HG03571 (cell line): ENCODE measurements at regions not wholly inside any gene's neighbourhood (a gene's known extent, or its start where the extent isn't known, plus 50 kb on each side); places are given as distances from the start of the nearest gene placed in this dataset.

Experiments
- ATAC-seq: cut with Tn5 transposase; IDR thresholded peaks from one replicate; pipeline ENCODE4 v1.9.1; 2021; ENCODE audit not compliant: unreplicated experiment

GRCh38 chr6:87995461-87995860 is 52.2 kb upstream of the SPACA1 start:
- no peak for ATAC-seq

GRCh38 chr6:87993356-87993755 is 54.3 kb upstream of the SPACA1 start:
- no peak for ATAC-seq

- no peak for ATAC-seq
Measured at GRCh38 chr6:87990871-87991270, 56.8 kb upstream of the SPACA1 start.

GRCh38 chr6:87982134-87982533 is 65.5 kb upstream of the SPACA1 start:
- no peak for ATAC-seq

GRCh38 chr6:87979737-87980136 is 67.9 kb upstream of the SPACA1 start:
- no peak for ATAC-seq

GRCh38 chr6:87976616-87977015 is 71.0 kb upstream of the SPACA1 start:
- ATAC-seq: no peak

- ATAC-seq: no peak
Measured at GRCh38 chr6:87975561-87975960, 72.1 kb upstream of the SPACA1 start.

GRCh38 chr6:87972279-87972678 is 75.4 kb upstream of the SPACA1 start:
- no peak for ATAC-seq

GRCh38 chr6:87971605-87972262 is 75.9 kb upstream of the SPACA1 start:
- ATAC-seq: no peak

- no peak for ATAC-seq
Measured at GRCh38 chr6:87968435-87969278, 79.0 kb upstream of the SPACA1 start.

- no peak for ATAC-seq
Measured at GRCh38 chr6:87965806-87966205, 81.8 kb upstream of the SPACA1 start.

GRCh38 chr6:87959083-87959482 is 88.6 kb upstream of the SPACA1 start:
- no peak for ATAC-seq

- ATAC-seq: no peak
Measured at GRCh38 chr6:87951751-87952150, 95.9 kb upstream of the SPACA1 start.

GRCh38 chr6:87950614-87951013 is 97.0 kb upstream of the SPACA1 start:
- no peak for ATAC-seq

- no peak for ATAC-seq
Measured at GRCh38 chr6:87949194-87949593, 98.4 kb upstream of the SPACA1 start.

GRCh38 chr6:87946669-87947068 is 101.0 kb upstream of the SPACA1 start:
- ATAC-seq: no peak

GRCh38 chr6:87945966-87946365 is 101.7 kb upstream of the SPACA1 start:
- no peak for ATAC-seq

- no peak for ATAC-seq
Measured at GRCh38 chr6:87945181-87945580, 102.5 kb upstream of the SPACA1 start.

GRCh38 chr6:87944541-87944954 is 103.1 kb upstream of the SPACA1 start:
- no peak for ATAC-seq

- ATAC-seq: no peak
Measured at GRCh38 chr6:87943191-87943590, 104.5 kb upstream of the SPACA1 start.

- ATAC-seq: no peak
Measured at GRCh38 chr6:87941556-87942358, 105.9 kb upstream of the SPACA1 start.

GRCh38 chr6:87939776-87940175 is 107.9 kb upstream of the SPACA1 start:
- no peak for ATAC-seq
